ENCODE measurements at regions not wholly inside any gene's neighbourhood (a gene's known extent, or its start where the extent isn't known, plus 50 kb on each side); places are given as distances from the start of the nearest gene placed in this dataset.

DNA sequence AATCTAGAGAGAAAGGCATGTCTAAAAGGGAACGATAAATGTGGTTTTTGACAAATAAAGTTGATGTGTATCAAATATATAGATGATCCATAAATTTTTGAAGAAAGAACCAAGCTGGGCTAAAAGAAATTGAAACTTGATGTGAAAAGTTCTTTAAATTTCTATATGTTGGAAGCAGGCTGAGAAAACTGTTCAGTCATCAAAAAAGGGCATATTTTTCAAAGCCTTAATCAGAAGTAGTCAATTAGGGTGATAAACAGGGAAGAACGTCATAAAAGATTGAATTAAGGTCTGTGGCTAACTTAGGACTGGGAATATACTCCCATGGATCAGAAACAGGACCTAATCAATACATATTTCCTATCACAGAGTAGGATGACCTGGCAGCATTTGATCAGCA, 211.4 kb upstream of the ZRANB2 start:
- TF ChIP-seq, protein P1, sequence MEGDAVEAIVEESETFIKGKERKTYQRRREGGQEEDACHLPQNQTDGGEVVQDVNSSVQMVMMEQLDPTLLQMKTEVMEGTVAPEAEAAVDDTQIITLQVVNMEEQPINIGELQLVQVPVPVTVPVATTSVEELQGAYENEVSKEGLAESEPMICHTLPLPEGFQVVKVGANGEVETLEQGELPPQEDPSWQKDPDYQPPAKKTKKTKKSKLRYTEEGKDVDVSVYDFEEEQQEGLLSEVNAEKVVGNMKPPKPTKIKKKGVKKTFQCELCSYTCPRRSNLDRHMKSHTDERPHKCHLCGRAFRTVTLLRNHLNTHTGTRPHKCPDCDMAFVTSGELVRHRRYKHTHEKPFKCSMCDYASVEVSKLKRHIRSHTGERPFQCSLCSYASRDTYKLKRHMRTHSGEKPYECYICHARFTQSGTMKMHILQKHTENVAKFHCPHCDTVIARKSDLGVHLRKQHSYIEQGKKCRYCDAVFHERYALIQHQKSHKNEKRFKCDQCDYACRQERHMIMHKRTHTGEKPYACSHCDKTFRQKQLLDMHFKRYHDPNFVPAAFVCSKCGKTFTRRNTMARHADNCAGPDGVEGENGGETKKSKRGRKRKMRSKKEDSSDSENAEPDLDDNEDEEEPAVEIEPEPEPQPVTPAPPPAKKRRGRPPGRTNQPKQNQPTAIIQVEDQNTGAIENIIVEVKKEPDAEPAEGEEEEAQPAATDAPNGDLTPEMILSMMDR (IDR thresholded peaks at IDR 0.05) = no peak
- TF ChIP-seq POLR2A (IDR thresholded peaks at IDR 0.05) = no peak
- no peak for TF ChIP-seq POLR2AphosphoS5 (IDR thresholded peaks at IDR 0.05)

Measured in upper lobe of left lung (tissue), 4 donors.